Naive B cell (primary cell): ENCODE measurements at regions not wholly inside any gene's neighbourhood (a gene's known extent, or its start where the extent isn't known, plus 50 kb on each side); places are given as distances from the start of the nearest gene placed in this dataset.
A peak's percentile ranks its signal among the peaks of the same experiment; 100 is the strongest.
"Not testable (repeated sequence)": the region's sequence is repeated elsewhere in the genome, so short reads cannot be mapped to it uniquely, and the experiment has no call there.

Source experiments
- ATAC-seq, 2 donors: fragments of 150-1000 bp; cut with Tn5 transposase; 2 replicates each; pipeline ENCODE4 v1.10.0; 2021; ENCODE audit warnings: low read depth in 2 of 2, mild to moderate bottlenecking in 2 of 2, moderate library complexity in 2 of 2
- DNase-seq: peaks from one replicate; pipeline ENCODE4 v3.0.0; 2022
- H3K27ac Mint-ChIP-seq, 6 donors: one replicate each; pipeline ENCODE4 v1.8.0; 2020 to 2022; ENCODE audit warnings: mild to moderate bottlenecking in 6 of 6, mixed read lengths in 6 of 6, moderate library complexity in 5 of 6, inconsistent platforms in 2 of 6
- H3K27me3 Mint-ChIP-seq, 3 donors: one replicate each; pipeline ENCODE4 v1.8.0; 2021 to 2022; ENCODE audit warnings: mixed read lengths in 3 of 3, mild to moderate bottlenecking in 1 of 3
- H3K36me3 Mint-ChIP-seq, 2 donors: one replicate each; pipeline ENCODE4 v1.8.0; 2020 to 2022; ENCODE audit warnings: mixed read lengths in 2 of 2, inconsistent platforms in 1 of 2, mild to moderate bottlenecking in 1 of 2
- H3K4me1 Mint-ChIP-seq, 3 donors: one replicate each; pipeline ENCODE4 v1.8.0; 2020 to 2022; ENCODE audit warnings: mixed read lengths in 3 of 3, inconsistent platforms in 1 of 3, mild to moderate bottlenecking in 1 of 3, moderate library complexity in 1 of 3
- H3K4me3 Mint-ChIP-seq, 8 donors: one replicate each; pipeline ENCODE4 v1.8.0; 2020 to 2022; ENCODE audit warnings: mild to moderate bottlenecking in 8 of 8, mixed read lengths in 8 of 8, moderate library complexity in 8 of 8, inconsistent platforms in 2 of 8
- H3K9me3 Mint-ChIP-seq, 7 donors: one replicate each; pipeline ENCODE4 v1.8.0; 2020 to 2022; ENCODE audit warnings: mixed read lengths in 7 of 7, mild to moderate bottlenecking in 5 of 7, inconsistent platforms in 2 of 7, moderate library complexity in 1 of 7

GRCh38 chr5:42940853-42941252 lies 99.3 kb downstream of the ANXA2R start:
- peaks cover 0 to 11% (median 0%) of the 10 kb centered on the region in 3 donors for H3K4me1 Mint-ChIP-seq
- ATAC-seq (no peak), DNase-seq (no peak)
- no peaks in the 10 kb centered on the region for H3K9me3 Mint-ChIP-seq
- H3K27ac Mint-ChIP-seq, result no peak overlapping the region
- peaks cover 13 to 31% (median 17%) of the 10 kb centered on the region in 3 donors for H3K27me3 Mint-ChIP-seq
- no peaks in the 10 kb centered on the region for H3K36me3 Mint-ChIP-seq
- H3K4me3 Mint-ChIP-seq, result no peak overlapping the region

- ATAC-seq, H3K4me1 Mint-ChIP-seq, H3K4me3 Mint-ChIP-seq, H3K36me3 Mint-ChIP-seq, H3K27ac Mint-ChIP-seq, DNase-seq: not testable (repeated sequence)
- Mint-ChIP-seq H3K9me3 (peaks cover 0 to 17% (median 3%) of the 10 kb centered on the region in 7 donors), H3K27me3 (peaks cover 0 to 29% (median 0%) of the 10 kb centered on the region in 3 donors)
Observed at GRCh38 chr5:42932011-42932410, 108.1 kb downstream of the ANXA2R start.

GRCh38 chr5:42931451-42931850 lies 108.7 kb downstream of the ANXA2R start:
- DNase-seq, ATAC-seq, H3K36me3 Mint-ChIP-seq, H3K27ac Mint-ChIP-seq, H3K4me3 Mint-ChIP-seq, H3K4me1 Mint-ChIP-seq: not testable (repeated sequence)
- Mint-ChIP-seq H3K9me3 (peaks cover 0 to 17% (median 3%) of the 10 kb centered on the region in 7 donors), H3K27me3 (peaks cover 0 to 29% (median 0%) of the 10 kb centered on the region in 3 donors)

GRCh38 chr5:42930934-42931333 lies 109.2 kb downstream of the ANXA2R start:
- H3K4me1 Mint-ChIP-seq, result no peaks in the 10 kb centered on the region
- H3K27me3 Mint-ChIP-seq, result peaks cover 0 to 29% (median 0%) of the 10 kb centered on the region in 3 donors
- H3K9me3 Mint-ChIP-seq, result peaks cover 0 to 17% (median 3%) of the 10 kb centered on the region in 7 donors
- DNase-seq (no peak), ATAC-seq (no peak)
- no peak overlapping the region for H3K27ac Mint-ChIP-seq
- H3K36me3 Mint-ChIP-seq, result no peaks in the 10 kb centered on the region
- no peak overlapping the region for H3K4me3 Mint-ChIP-seq

- H3K27ac Mint-ChIP-seq, result no peak overlapping the region
- ATAC-seq, result no peak
- H3K27me3 Mint-ChIP-seq, result peaks cover 0 to 38% (median 0%) of the 10 kb centered on the region in 3 donors
- no peaks in the 10 kb centered on the region for H3K4me1 Mint-ChIP-seq
- peaks cover 0 to 4% of the 10 kb centered on the region in 2 donors for H3K36me3 Mint-ChIP-seq
- H3K9me3 Mint-ChIP-seq, result peaks cover 0 to 17% (median 3%) of the 10 kb centered on the region in 7 donors
- H3K4me3 Mint-ChIP-seq, result peak overlapping the region in 1 of 8 donors; percentile 71
- no peak for DNase-seq
Observed at GRCh38 chr5:42929871-42930270, 110.2 kb downstream of the ANXA2R start.

- Mint-ChIP-seq H3K4me1 (no peaks in the 10 kb centered on the region), H3K9me3 (peaks cover 0 to 14% (median 3%) of the 10 kb centered on the region in 7 donors), H3K36me3 (peaks cover 0 to 8% of the 10 kb centered on the region in 2 donors), H3K27ac (peak overlapping the region in 1 of 6 donors; percentile 7), H3K4me3 (no peak overlapping the region), H3K27me3 (peaks cover 0 to 29% (median 4%) of the 10 kb centered on the region in 3 donors)
- DNase-seq (no peak), ATAC-seq (peak in 1 of 2 donors; percentile 46)
Observed at GRCh38 chr5:42927730-42928129, 112.4 kb downstream of the ANXA2R start.

GRCh38 chr5:42924686-42925085 lies 113.0 kb upstream of the SELENOP start:
- H3K9me3 Mint-ChIP-seq, result peaks cover 0 to 2% (median 0%) of the 10 kb centered on the region in 7 donors
- H3K27me3 Mint-ChIP-seq, result peaks cover 0 to 18% (median 4%) of the 10 kb centered on the region in 3 donors
- no peak overlapping the region for H3K4me3 Mint-ChIP-seq
- peaks cover 0 to 8% of the 10 kb centered on the region in 2 donors for H3K36me3 Mint-ChIP-seq
- no peak for ATAC-seq
- no peak overlapping the region for H3K27ac Mint-ChIP-seq
- no peaks in the 10 kb centered on the region for H3K4me1 Mint-ChIP-seq
- no peak for DNase-seq

- peaks cover 0 to 2% (median 0%) of the 10 kb centered on the region in 7 donors for H3K9me3 Mint-ChIP-seq
- H3K4me3 Mint-ChIP-seq, result no peak overlapping the region
- DNase-seq (no peak), ATAC-seq (no peak)
- peaks cover 0 to 18% (median 4%) of the 10 kb centered on the region in 3 donors for H3K27me3 Mint-ChIP-seq
- H3K27ac Mint-ChIP-seq, result no peak overlapping the region
- peaks cover 0 to 8% of the 10 kb centered on the region in 2 donors for H3K36me3 Mint-ChIP-seq
- H3K4me1 Mint-ChIP-seq, result no peaks in the 10 kb centered on the region
Observed at GRCh38 chr5:42924226-42924625, 112.5 kb upstream of the SELENOP start.

GRCh38 chr5:42923710-42924109 lies 112.0 kb upstream of the SELENOP start:
- peak overlapping the region in 3 of 6 donors; percentile 7 to 74 (median 24) for H3K27ac Mint-ChIP-seq
- no peak for ATAC-seq
- H3K9me3 Mint-ChIP-seq, result peaks cover 0 to 2% (median 0%) of the 10 kb centered on the region in 7 donors
- H3K27me3 Mint-ChIP-seq, result peaks cover 0 to 18% (median 4%) of the 10 kb centered on the region in 3 donors
- H3K36me3 Mint-ChIP-seq, result peaks cover 0 to 8% of the 10 kb centered on the region in 2 donors
- H3K4me3 Mint-ChIP-seq, result no peak overlapping the region
- DNase-seq, result no peak
- H3K4me1 Mint-ChIP-seq, result no peaks in the 10 kb centered on the region

GRCh38 chr5:42919600-42919999 lies 107.9 kb upstream of the SELENOP start:
- Mint-ChIP-seq H3K4me1 (no peaks in the 10 kb centered on the region), H3K27ac (no peak overlapping the region), H3K36me3 (peaks cover 0 to 1% of the 10 kb centered on the region in 2 donors), H3K9me3 (peaks cover 0 to 2% (median 0%) of the 10 kb centered on the region in 7 donors), H3K27me3 (peaks cover 0 to 7% (median 4%) of the 10 kb centered on the region in 3 donors), H3K4me3 (no peak overlapping the region)
- DNase-seq (no peak), ATAC-seq (no peak)

- H3K36me3 Mint-ChIP-seq, result no peaks in the 10 kb centered on the region
- DNase-seq (no peak), ATAC-seq (no peak)
- H3K4me1 Mint-ChIP-seq, result no peaks in the 10 kb centered on the region
- H3K9me3 Mint-ChIP-seq, result peaks cover 0 to 2% (median 0%) of the 10 kb centered on the region in 7 donors
- H3K27ac Mint-ChIP-seq, result no peak overlapping the region
- H3K27me3 Mint-ChIP-seq, result no peaks in the 10 kb centered on the region
- H3K4me3 Mint-ChIP-seq, result no peak overlapping the region
Observed at GRCh38 chr5:42915306-42915866, 103.7 kb upstream of the SELENOP start.

- H3K4me1 Mint-ChIP-seq, result peaks cover 9 to 14% (median 12%) of the 10 kb centered on the region in 3 donors
- H3K27me3 Mint-ChIP-seq, result peaks cover 0 to under 1% (median under 1%) of the 10 kb centered on the region in 3 donors
- ATAC-seq (peak; percentile 26 to 31), DNase-seq (peak; percentile 35)
- no peak overlapping the region for H3K4me3 Mint-ChIP-seq
- H3K36me3 Mint-ChIP-seq, result no peaks in the 10 kb centered on the region
- H3K9me3 Mint-ChIP-seq, result no peaks in the 10 kb centered on the region
- no peak overlapping the region for H3K27ac Mint-ChIP-seq
Observed at GRCh38 chr5:42912184-42912798, 100.6 kb upstream of the SELENOP start.

- Mint-ChIP-seq H3K4me1 (peaks cover 9 to 14% (median 12%) of the 10 kb centered on the region in 3 donors), H3K27ac (peak overlapping the region; percentile 58 to 97 (median 84)), H3K27me3 (peaks cover 6 to 15% (median 9%) of the 10 kb centered on the region in 3 donors), H3K4me3 (peak overlapping the region; percentile 87 to 95 (median 94)), H3K36me3 (no peaks in the 10 kb centered on the region), H3K9me3 (no peaks in the 10 kb centered on the region)
- peak; percentile 88 for ATAC-seq
- peak; percentile 87 for DNase-seq
Observed at GRCh38 chr5:42908509-42909488, 97.1 kb upstream of the SELENOP start.
